ENCODE measurements at regions not wholly inside any gene's neighbourhood (a gene's known extent, or its start where the extent isn't known, plus 50 kb on each side); places are given as distances from the start of the nearest gene placed in this dataset.

- Histone ChIP-seq H3K27me3 (replicated peaks; ENCODE audit: insufficient read depth, low read length) (no peaks in the 10 kb centered on the region), H2AFZ (ENCODE audit: low read length) (no peak overlapping the region), H3K9me2 (replicated peaks; ENCODE audit: insufficient read depth, low read length) (no peaks in the 10 kb centered on the region), H3K36me3 (replicated peaks; ENCODE audit: insufficient read depth, low read length) (no peaks in the 10 kb centered on the region), H3K4me2 (ENCODE audit: low read depth, low read length) (no peak overlapping the region), H3K4me3 (ENCODE audit: low read length) (no peak overlapping the region), H3K9ac (ENCODE audit: low read length) (no peak overlapping the region), H3K79me2 (ENCODE audit: low read length) (no peaks in the 10 kb centered on the region), H3K9me3 (replicated peaks; ENCODE audit: insufficient read depth, low read length) (no peaks in the 10 kb centered on the region), H3K4me1 (ENCODE audit: low read length) (no peaks in the 10 kb centered on the region), H3F3A (ENCODE audit: insufficient read depth, low read length) (no peaks in the 10 kb centered on the region), H3K27ac (ENCODE audit: low read length) (no peak overlapping the region), H4K20me1 (ENCODE audit: insufficient read depth, low read length) (no peaks in the 10 kb centered on the region)
- TF ChIP-seq EZH2 (optimal IDR thresholded peaks at IDR 0.05; ENCODE audit: low read depth, low read length), result no peak
- TF ChIP-seq EZH2phosphoT487 (IDR thresholded peaks at IDR 0.05; ENCODE audit: low read length), result no peak
- TF ChIP-seq CTCF (IDR thresholded peaks at IDR 0.05; ENCODE audit: low read length), result no peak
- no peak for DNase-seq
These were observed 95.6 kb upstream of the NOL4 start for GRCh38 chr18:34320267-34320666.

- no peak for DNase-seq
These were observed 96.4 kb upstream of the NOL4 start for GRCh38 chr18:34321066-34321465.

GRCh38 chr18:34322365-34323289, 97.9 kb upstream of the NOL4 start:
- Histone ChIP-seq H2AFZ (ENCODE audit: low read length) (0 out of 2 replicates have a peak overlapping the region, but pooled peaks have one; percentile 45), H3K27me3 (replicated peaks; ENCODE audit: insufficient read depth, low read length) (no peaks in the 10 kb centered on the region), H3K4me3 (ENCODE audit: low read length) (no peak overlapping the region), H3K36me3 (replicated peaks; ENCODE audit: insufficient read depth, low read length) (no peaks in the 10 kb centered on the region), H3K9ac (ENCODE audit: low read length) (no peak overlapping the region), H4K20me1 (ENCODE audit: insufficient read depth, low read length) (no peaks in the 10 kb centered on the region), H3K9me2 (replicated peaks; ENCODE audit: insufficient read depth, low read length) (no peaks in the 10 kb centered on the region), H3K4me2 (ENCODE audit: low read depth, low read length) (peak overlapping the region; percentile 26; the same call in 1 of the 2 replicates), H3K79me2 (ENCODE audit: low read length) (no peaks in the 10 kb centered on the region), H3F3A (ENCODE audit: insufficient read depth, low read length) (no peaks in the 10 kb centered on the region), H3K4me1 (ENCODE audit: low read length) (no peaks in the 10 kb centered on the region), H3K27ac (ENCODE audit: low read length) (no peak overlapping the region), H3K9me3 (replicated peaks; ENCODE audit: insufficient read depth, low read length) (no peaks in the 10 kb centered on the region)
- DNase-seq, result peak; percentile 53
- TF ChIP-seq CTCF (IDR thresholded peaks at IDR 0.05; ENCODE audit: low read length), result peak; percentile 56
- TF ChIP-seq EZH2phosphoT487 (IDR thresholded peaks at IDR 0.05; ENCODE audit: low read length), result no peak

More at GRCh38 chr18:34321066-34321465, 96.4 kb upstream of the NOL4 start:
- no peaks in the 10 kb centered on the region for H4K20me1 ChIP-seq (ENCODE audit: insufficient read depth, low read length)
- no peak overlapping the region for H3K9ac ChIP-seq (ENCODE audit: low read length)
- no peaks in the 10 kb centered on the region for H3K4me1 ChIP-seq (ENCODE audit: low read length)
- H3F3A ChIP-seq (ENCODE audit: insufficient read depth, low read length), result no peaks in the 10 kb centered on the region
- no peaks in the 10 kb centered on the region for H3K36me3 ChIP-seq (replicated peaks; ENCODE audit: insufficient read depth, low read length)
- H3K27me3 ChIP-seq (replicated peaks; ENCODE audit: insufficient read depth, low read length), result no peaks in the 10 kb centered on the region
- H3K4me2 ChIP-seq (ENCODE audit: low read depth, low read length), result no peak overlapping the region
- no peaks in the 10 kb centered on the region for H3K9me2 ChIP-seq (replicated peaks; ENCODE audit: insufficient read depth, low read length)
- TF ChIP-seq EZH2phosphoT487 (IDR thresholded peaks at IDR 0.05; ENCODE audit: low read length) (no peak), CTCF (IDR thresholded peaks at IDR 0.05; ENCODE audit: low read length) (no peak), EZH2 (optimal IDR thresholded peaks at IDR 0.05; ENCODE audit: low read depth, low read length) (no peak)
- no peak overlapping the region for H2AFZ ChIP-seq (ENCODE audit: low read length)
- H3K9me3 ChIP-seq (replicated peaks; ENCODE audit: insufficient read depth, low read length), result no peaks in the 10 kb centered on the region
- H3K79me2 ChIP-seq (ENCODE audit: low read length), result no peaks in the 10 kb centered on the region
- no peak overlapping the region for H3K4me3 ChIP-seq (ENCODE audit: low read length)
- H3K27ac ChIP-seq (ENCODE audit: low read length), result no peak overlapping the region

All from MM.1S (cell line).